ENCODE measurements at regions not wholly inside any gene's neighbourhood (a gene's known extent, or its start where the extent isn't known, plus 50 kb on each side); places are given as distances from the start of the nearest gene placed in this dataset.

DNA sequence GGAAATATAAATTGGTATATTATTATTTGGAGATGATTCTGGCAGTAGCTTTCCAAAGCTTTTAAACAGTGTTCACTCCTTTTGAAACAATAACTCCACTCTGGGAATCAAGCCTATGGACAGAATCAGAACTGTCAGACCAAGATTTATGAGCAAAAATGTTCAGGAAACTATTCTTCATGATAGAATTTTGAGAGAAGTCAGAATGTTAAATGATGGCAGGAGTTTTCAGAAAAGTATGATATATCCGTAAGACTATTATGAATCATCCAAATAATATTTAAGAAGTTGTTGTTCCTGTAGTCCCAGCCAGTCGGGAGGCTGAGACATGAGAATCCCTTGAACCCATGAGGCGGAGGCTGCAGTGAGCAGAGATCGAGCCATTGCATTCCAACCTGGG lies 50.5 kb upstream of the ADGRG2 start:
- no peak for DNase-seq (ENCODE audit: low read depth)
- TF ChIP-seq CTCF (IDR thresholded peaks at IDR 0.05; ENCODE audit: low read depth, low read length) = no peak
- TF ChIP-seq, protein P1, sequence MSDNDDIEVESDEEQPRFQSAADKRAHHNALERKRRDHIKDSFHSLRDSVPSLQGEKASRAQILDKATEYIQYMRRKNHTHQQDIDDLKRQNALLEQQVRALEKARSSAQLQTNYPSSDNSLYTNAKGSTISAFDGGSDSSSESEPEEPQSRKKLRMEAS (IDR thresholded peaks at IDR 0.05; ENCODE audit: low read depth, low read length) = no peak
- no peak for TF ChIP-seq MYC (IDR thresholded peaks at IDR 0.05; ENCODE audit: low read depth, low read length)
- no peak for TF ChIP-seq POLR2A (IDR thresholded peaks at IDR 0.05; ENCODE audit: extremely low read depth, insufficient read length)
- no peak overlapping the region for H3K4me3 ChIP-seq (ENCODE audit: low read depth, low read length)

GRCh38 chrX:19174401-19175025 lies 52.2 kb upstream of the ADGRG2 start:
- no peak for DNase-seq (ENCODE audit: low read depth)
- no peak overlapping the region for H3K4me3 ChIP-seq (ENCODE audit: low read depth, low read length)
- TF ChIP-seq POLR2A (IDR thresholded peaks at IDR 0.05; ENCODE audit: extremely low read depth, insufficient read length) (no peak), CTCF (IDR thresholded peaks at IDR 0.05; ENCODE audit: low read depth, low read length) (no peak), MYC (IDR thresholded peaks at IDR 0.05; ENCODE audit: low read depth, low read length) (no peak)
- TF ChIP-seq, protein P1 (IDR thresholded peaks at IDR 0.05; ENCODE audit: low read depth, low read length) = no peak

GRCh38 chrX:19176901-19177630 lies 54.8 kb upstream of the ADGRG2 start:
- H3K4me3 ChIP-seq (ENCODE audit: low read depth, low read length) = no peak overlapping the region
- TF ChIP-seq POLR2A (IDR thresholded peaks at IDR 0.05; ENCODE audit: extremely low read depth, insufficient read length) = no peak
- TF ChIP-seq MYC (IDR thresholded peaks at IDR 0.05; ENCODE audit: low read depth, low read length) = no peak
- TF ChIP-seq, protein P1 (IDR thresholded peaks at IDR 0.05; ENCODE audit: low read depth, low read length) = no peak
- TF ChIP-seq CTCF (IDR thresholded peaks at IDR 0.05; ENCODE audit: low read depth, low read length) = no peak
- no peak for DNase-seq (ENCODE audit: low read depth)

- TF ChIP-seq POLR2A (IDR thresholded peaks at IDR 0.05; ENCODE audit: extremely low read depth, insufficient read length) = no peak
- TF ChIP-seq, protein P1 (IDR thresholded peaks at IDR 0.05; ENCODE audit: low read depth, low read length) = no peak
- TF ChIP-seq MYC (IDR thresholded peaks at IDR 0.05; ENCODE audit: low read depth, low read length) = no peak
- H3K4me3 ChIP-seq (ENCODE audit: low read depth, low read length) = no peak overlapping the region
- DNase-seq (ENCODE audit: low read depth) = no peak
Observed at GRCh38 chrX:19177721-19178120, 55.5 kb upstream of the ADGRG2 start.

DNA sequence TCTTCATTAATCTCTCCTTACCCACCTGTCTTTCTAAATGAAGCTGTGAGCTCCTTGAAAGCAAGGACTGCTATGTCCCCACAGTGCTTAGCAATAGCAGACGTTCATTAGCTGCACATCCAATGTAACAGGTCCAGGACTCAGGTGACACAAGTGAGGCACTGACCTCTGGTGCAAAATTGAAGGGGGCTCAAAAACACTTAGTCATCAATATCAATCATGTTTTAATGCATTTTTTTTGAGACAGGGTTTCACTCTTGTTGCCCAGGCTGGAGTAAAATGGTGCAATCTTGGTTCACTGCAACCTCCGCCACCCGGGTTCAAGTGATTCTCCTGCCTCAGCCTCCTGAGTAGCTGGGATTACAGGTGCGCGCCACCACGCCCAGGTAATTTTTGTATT lies 56.1 kb upstream of the ADGRG2 start:
- TF ChIP-seq, protein P1 (IDR thresholded peaks at IDR 0.05; ENCODE audit: low read depth, low read length) = no peak
- TF ChIP-seq MYC (IDR thresholded peaks at IDR 0.05; ENCODE audit: low read depth, low read length) (no peak), CTCF (IDR thresholded peaks at IDR 0.05; ENCODE audit: low read depth, low read length) (no peak), POLR2A (IDR thresholded peaks at IDR 0.05; ENCODE audit: extremely low read depth, insufficient read length) (no peak)
- DNase-seq (ENCODE audit: low read depth) = no peak
- H3K4me3 ChIP-seq (ENCODE audit: low read depth, low read length) = no peak overlapping the region

- DNase-seq (ENCODE audit: low read depth) = no peak
- no peak overlapping the region for H3K4me3 ChIP-seq (ENCODE audit: low read depth, low read length)
- TF ChIP-seq, protein P1 (IDR thresholded peaks at IDR 0.05; ENCODE audit: low read depth, low read length) = no peak
Observed at GRCh38 chrX:19179389-19179788, 57.1 kb upstream of the ADGRG2 start.
